CD4-positive, CD25-positive, alpha-beta regulatory T cell (primary cell): ENCODE measurements at regions not wholly inside any gene's neighbourhood (a gene's known extent, or its start where the extent isn't known, plus 50 kb on each side); places are given as distances from the start of the nearest gene placed in this dataset.

ENCODE experiments used
- ATAC-seq, 2 donors: fragments of 150-1000 bp; cut with Tn5 transposase; one replicate each; pipeline ENCODE4 v1.10.0; 2021; ENCODE audit warnings: low read depth in 2 of 2, moderate number of reproducible peaks in 2 of 2, moderate library complexity in 1 of 2
- DNase-seq, 3 donors: peaks; one replicate each; pipeline versions ENCODE4 v3.0.0 to v3.0.0-alpha.2; 2012 to 2022; ENCODE audit warnings: mixed read lengths in 1 of 3
- H3K27ac ChIP-seq: one replicate; pipeline ENCODE4 v1.7.0; 2013; ENCODE audit warnings: mild to moderate bottlenecking, low read length; ENCODE audit not compliant: insufficient read depth, poor library complexity, severe bottlenecking
- H3K27me3 ChIP-seq: one replicate; pipeline ENCODE4 v1.7.0; 2013; ENCODE audit warnings: low read length; ENCODE audit not compliant: control insufficient read depth, insufficient read depth
- H3K36me3 ChIP-seq: one replicate; pipeline ENCODE4 v1.7.0; 2013; ENCODE audit warnings: mild to moderate bottlenecking, low read length, moderate library complexity; ENCODE audit not compliant: control insufficient read depth, insufficient read depth
- H3K4me1 ChIP-seq: 2 replicates; pipeline ENCODE4 v1.7.0; 2013; ENCODE audit warnings: mild to moderate bottlenecking, low read length; ENCODE audit not compliant: insufficient read depth, control insufficient read depth, poor library complexity, severe bottlenecking
- H3K4me3 ChIP-seq: one replicate; pipeline ENCODE4 v1.7.0; 2013; ENCODE audit warnings: low read depth, mild to moderate bottlenecking, low read length, moderate library complexity
- H3K9me3 ChIP-seq, 2 experiments: 1 replicate in 1 of 2; 2 replicates in 1 of 2; pipeline ENCODE4 v1.7.0; 2013; ENCODE audit warnings: low read length in 2 of 2, mild to moderate bottlenecking in 1 of 2, moderate library complexity in 1 of 2; ENCODE audit not compliant: control insufficient read depth in 2 of 2
- H3K27ac Mint-ChIP-seq, 3 donors: one replicate each; pipeline ENCODE4 v1.8.0; 2020 to 2022; ENCODE audit warnings: mild to moderate bottlenecking in 3 of 3, mixed read lengths in 3 of 3, moderate library complexity in 2 of 3
- H3K27me3 Mint-ChIP-seq: one replicate; pipeline ENCODE4 v1.8.0; 2022; ENCODE audit warnings: mild to moderate bottlenecking, mixed read lengths
- H3K36me3 Mint-ChIP-seq: one replicate; pipeline ENCODE4 v1.8.0; 2020; ENCODE audit warnings: mixed read lengths
- H3K4me1 Mint-ChIP-seq, 4 donors: one replicate each; pipeline ENCODE4 v1.8.0; 2020 to 2022; ENCODE audit warnings: mixed read lengths in 4 of 4, mild to moderate bottlenecking in 1 of 4
- H3K4me3 Mint-ChIP-seq, 4 donors: one replicate each; pipeline ENCODE4 v1.8.0; 2020 to 2022; ENCODE audit warnings: mild to moderate bottlenecking in 4 of 4, mixed read lengths in 4 of 4, moderate library complexity in 3 of 4
- H3K9me3 Mint-ChIP-seq, 7 donors: one replicate each; pipeline ENCODE4 v1.8.0; 2020 to 2022; ENCODE audit warnings: mixed read lengths in 7 of 7, mild to moderate bottlenecking in 3 of 7, moderate library complexity in 2 of 7

- H3K27ac ChIP-seq = no peak overlapping the region
- H3K36me3 ChIP-seq = no peaks in the 10 kb centered on the region
- no peaks in the 10 kb centered on the region for H3K27me3 ChIP-seq
- no peaks in the 10 kb centered on the region for H3K36me3 Mint-ChIP-seq
- DNase-seq (no peak), ATAC-seq (no peak)
- H3K9me3 Mint-ChIP-seq = peaks cover 0 to 5% (median 0%) of the 10 kb centered on the region in 7 donors
- no peaks in the 10 kb centered on the region for H3K9me3 ChIP-seq
- no peak overlapping the region for H3K4me3 ChIP-seq
- H3K27ac Mint-ChIP-seq = no peak overlapping the region
- no peaks in the 10 kb centered on the region for H3K4me1 Mint-ChIP-seq
- H3K4me1 ChIP-seq = no peaks in the 10 kb centered on the region
- H3K27me3 Mint-ChIP-seq = no peaks in the 10 kb centered on the region
- no peak overlapping the region for H3K4me3 Mint-ChIP-seq
These were observed 472.7 kb downstream of the ARAP2 start for GRCh38 chr4:35771571-35771970.

GRCh38 chr4:35772291-35772690 lies 472.0 kb downstream of the ARAP2 start:
- ATAC-seq = no peak

GRCh38 chr4:35789899-35790574 lies 454.3 kb downstream of the ARAP2 start:
- Mint-ChIP-seq H3K4me1 (no peaks in the 10 kb centered on the region), H3K27ac (no peak overlapping the region), H3K9me3 (peaks cover 0 to 9% (median 0%) of the 10 kb centered on the region in 7 donors), H3K36me3 (no peaks in the 10 kb centered on the region), H3K4me3 (no peak overlapping the region), H3K27me3 (no peaks in the 10 kb centered on the region)
- no peaks in the 10 kb centered on the region for H3K27me3 ChIP-seq
- H3K4me3 ChIP-seq = no peak overlapping the region
- ATAC-seq = no peak
- H3K9me3 ChIP-seq = no peaks in the 10 kb centered on the region
- no peak overlapping the region for H3K27ac ChIP-seq
- no peaks in the 10 kb centered on the region for H3K36me3 ChIP-seq
- no peaks in the 10 kb centered on the region for H3K4me1 ChIP-seq
- no peak for DNase-seq

More at GRCh38 chr4:35772291-35772690, 472.0 kb downstream of the ARAP2 start:
- Mint-ChIP-seq H3K36me3 (no peaks in the 10 kb centered on the region), H3K4me3 (no peak overlapping the region), H3K4me1 (no peaks in the 10 kb centered on the region), H3K9me3 (peaks cover 0 to 5% (median 0%) of the 10 kb centered on the region in 7 donors), H3K27me3 (no peaks in the 10 kb centered on the region), H3K27ac (no peak overlapping the region)
- DNase-seq = no peak
- no peaks in the 10 kb centered on the region for H3K27me3 ChIP-seq
- H3K9me3 ChIP-seq = no peaks in the 10 kb centered on the region
- H3K27ac ChIP-seq = no peak overlapping the region
- H3K4me1 ChIP-seq = no peaks in the 10 kb centered on the region
- H3K36me3 ChIP-seq = no peaks in the 10 kb centered on the region
- no peak overlapping the region for H3K4me3 ChIP-seq

GRCh38 chr4:35793045-35793722 lies 451.1 kb downstream of the ARAP2 start:
- Histone ChIP-seq H3K27ac (no peak overlapping the region), H3K4me1 (no peaks in the 10 kb centered on the region), H3K36me3 (no peaks in the 10 kb centered on the region), H3K9me3 (peaks cover 0 to 5% of the 10 kb centered on the region in 2 experiments), H3K27me3 (no peaks in the 10 kb centered on the region), H3K4me3 (no peak overlapping the region)
- ATAC-seq = no peak
- Mint-ChIP-seq H3K27me3 (no peaks in the 10 kb centered on the region), H3K27ac (no peak overlapping the region), H3K4me3 (no peak overlapping the region), H3K9me3 (peaks cover 0 to 8% (median 3%) of the 10 kb centered on the region in 7 donors), H3K36me3 (no peaks in the 10 kb centered on the region), H3K4me1 (no peaks in the 10 kb centered on the region)
- DNase-seq = no peak

- Histone ChIP-seq H3K36me3 (no peaks in the 10 kb centered on the region), H3K27me3 (no peaks in the 10 kb centered on the region), H3K9me3 (peaks cover 0 to 5% of the 10 kb centered on the region in 2 experiments), H3K4me1 (no peaks in the 10 kb centered on the region), H3K27ac (no peak overlapping the region), H3K4me3 (no peak overlapping the region)
- H3K36me3 Mint-ChIP-seq = no peaks in the 10 kb centered on the region
- no peak overlapping the region for H3K4me3 Mint-ChIP-seq
- peaks cover 0 to 9% (median 3%) of the 10 kb centered on the region in 7 donors for H3K9me3 Mint-ChIP-seq
- no peak for DNase-seq
- H3K27ac Mint-ChIP-seq = no peak overlapping the region
- H3K27me3 Mint-ChIP-seq = no peaks in the 10 kb centered on the region
- no peaks in the 10 kb centered on the region for H3K4me1 Mint-ChIP-seq
- ATAC-seq = no peak
These were observed 450.5 kb downstream of the ARAP2 start for GRCh38 chr4:35793766-35794165.

- no peak overlapping the region for H3K4me3 ChIP-seq
- H3K27me3 Mint-ChIP-seq = no peaks in the 10 kb centered on the region
- no peaks in the 10 kb centered on the region for H3K36me3 ChIP-seq
- no peaks in the 10 kb centered on the region for H3K27me3 ChIP-seq
- H3K4me1 ChIP-seq = no peaks in the 10 kb centered on the region
- no peak for DNase-seq
- H3K9me3 Mint-ChIP-seq = peaks cover 0 to 9% (median 3%) of the 10 kb centered on the region in 7 donors
- H3K27ac ChIP-seq = no peak overlapping the region
- H3K4me1 Mint-ChIP-seq = no peaks in the 10 kb centered on the region
- no peak overlapping the region for H3K27ac Mint-ChIP-seq
- H3K9me3 ChIP-seq = peaks cover 0 to 5% of the 10 kb centered on the region in 2 experiments
- no peak overlapping the region for H3K4me3 Mint-ChIP-seq
- no peaks in the 10 kb centered on the region for H3K36me3 Mint-ChIP-seq
- no peak for ATAC-seq
These were observed 443.6 kb downstream of the ARAP2 start for GRCh38 chr4:35800669-35801068.

- H3K9me3 ChIP-seq = no peaks in the 10 kb centered on the region
- no peaks in the 10 kb centered on the region for H3K27me3 Mint-ChIP-seq
- H3K27me3 ChIP-seq = no peaks in the 10 kb centered on the region
- H3K4me1 Mint-ChIP-seq = no peaks in the 10 kb centered on the region
- ATAC-seq (no peak), DNase-seq (no peak)
- H3K27ac Mint-ChIP-seq = no peak overlapping the region
- no peaks in the 10 kb centered on the region for H3K4me1 ChIP-seq
- no peak overlapping the region for H3K4me3 Mint-ChIP-seq
- H3K36me3 Mint-ChIP-seq = no peaks in the 10 kb centered on the region
- no peaks in the 10 kb centered on the region for H3K36me3 ChIP-seq
- H3K27ac ChIP-seq = no peak overlapping the region
- H3K9me3 Mint-ChIP-seq = peaks cover 0 to 5% (median 0%) of the 10 kb centered on the region in 7 donors
- no peak overlapping the region for H3K4me3 ChIP-seq
These were observed 441.7 kb downstream of the ARAP2 start for GRCh38 chr4:35802644-35803043.

GRCh38 chr4:35818520-35818919 lies 425.8 kb downstream of the ARAP2 start:
- H3K27me3 Mint-ChIP-seq = no peaks in the 10 kb centered on the region
- H3K27me3 ChIP-seq = no peaks in the 10 kb centered on the region
- no peak for ATAC-seq
- peaks cover 0 to 5% (median 2%) of the 10 kb centered on the region in 7 donors for H3K9me3 Mint-ChIP-seq
- no peak overlapping the region for H3K27ac ChIP-seq
- no peaks in the 10 kb centered on the region for H3K36me3 Mint-ChIP-seq
- DNase-seq = no peak
- H3K36me3 ChIP-seq = no peaks in the 10 kb centered on the region
- no peaks in the 10 kb centered on the region for H3K9me3 ChIP-seq
- no peak overlapping the region for H3K4me3 ChIP-seq
- H3K27ac Mint-ChIP-seq = no peak overlapping the region
- no peaks in the 10 kb centered on the region for H3K4me1 Mint-ChIP-seq
- no peak overlapping the region for H3K4me3 Mint-ChIP-seq
- no peaks in the 10 kb centered on the region for H3K4me1 ChIP-seq
